HL-60 (cell line): ENCODE measurements at regions not wholly inside any gene's neighbourhood (a gene's known extent, or its start where the extent isn't known, plus 50 kb on each side); places are given as distances from the start of the nearest gene placed in this dataset.
A peak's percentile ranks its signal among the peaks of the same experiment; 100 is the strongest.

Source experiments
- DNase-seq, 2 experiments: peaks; one replicate each; pipeline ENCODE4 v3.0.0-alpha.2; 2010 to 2020; ENCODE audit warnings: low read depth in 1 of 2, low spot score in 1 of 2
- H3K27ac ChIP-seq: fragments of 250-450 bp; sonication (Bioruptor Pico); replicated peaks from 2 replicates; pipeline ENCODE4 v1.5.1; 2020; ENCODE audit warnings: mild to moderate bottlenecking, moderate library complexity
- H3K27me3 ChIP-seq: fragments of 250-450 bp; sonication (Bioruptor Pico); 2 replicates; pipeline ENCODE4 v1.5.1; 2021; ENCODE audit warnings: mild to moderate bottlenecking, moderate library complexity; ENCODE audit not compliant: insufficient read depth, poor library complexity, severe bottlenecking
- H3K4me3 ChIP-seq: replicated peaks from 2 replicates; pipeline ENCODE4 v1.5.1; 2011; ENCODE audit warnings: mild to moderate bottlenecking, control low read depth, low read length; ENCODE audit not compliant: insufficient read depth
- GABPA ChIP-seq: IDR thresholded peaks from 2 replicates; pipeline ENCODE4 v1.6.1; 2012; ENCODE audit warnings: low read depth
- POLR2AphosphoS5 ChIP-seq: IDR thresholded peaks from 2 replicates; pipeline ENCODE4 v1.6.1; 2012; ENCODE audit warnings: low read depth
- REST ChIP-seq: IDR thresholded peaks from 2 replicates; pipeline ENCODE4 v1.6.1; 2012; ENCODE audit warnings: low read depth; ENCODE audit not compliant: insufficient replicate concordance
- SPI1 ChIP-seq: IDR thresholded peaks from 2 replicates; pipeline ENCODE4 v1.6.1; 2012; ENCODE audit warnings: low read depth, mild to moderate bottlenecking, borderline replicate concordance
- TF ChIP-seq, protein P1 (sequence below): IDR thresholded peaks from one replicate; pipeline ENCODE4 v1.5.1; 2011; ENCODE audit warnings: low read length, control low read depth, inconsistent platforms; ENCODE audit not compliant: insufficient read depth

DNA sequence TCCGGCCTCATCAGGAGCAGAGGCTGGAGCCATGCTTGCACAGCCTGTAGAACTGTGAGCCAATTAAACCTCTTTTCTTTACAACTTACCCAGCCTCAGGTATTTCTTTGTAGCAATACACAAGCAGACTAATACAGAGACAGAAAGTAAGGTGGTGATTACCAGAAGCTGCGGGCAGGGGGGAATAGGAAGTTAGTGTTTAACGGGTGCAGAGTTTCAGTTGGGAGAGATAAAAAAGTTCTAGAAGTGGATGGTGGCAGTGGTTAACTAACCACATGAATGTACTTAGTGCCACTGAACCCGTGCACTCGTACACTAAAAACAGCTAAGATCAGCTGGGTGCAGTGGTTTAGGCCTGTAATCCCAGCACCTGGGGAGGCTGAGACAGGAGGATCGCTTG lies 80.4 kb upstream of the TARDBP start:
- DNase-seq: peak in 1 of 2 experiments; percentile 40
- Histone ChIP-seq H3K4me3 (no peak overlapping the region), H3K27me3 (no peaks in the 10 kb centered on the region), H3K27ac (no peak overlapping the region)
- TF ChIP-seq SPI1 (no peak), REST (no peak), GABPA (no peak), POLR2AphosphoS5 (no peak)
- TF ChIP-seq, protein P1, sequence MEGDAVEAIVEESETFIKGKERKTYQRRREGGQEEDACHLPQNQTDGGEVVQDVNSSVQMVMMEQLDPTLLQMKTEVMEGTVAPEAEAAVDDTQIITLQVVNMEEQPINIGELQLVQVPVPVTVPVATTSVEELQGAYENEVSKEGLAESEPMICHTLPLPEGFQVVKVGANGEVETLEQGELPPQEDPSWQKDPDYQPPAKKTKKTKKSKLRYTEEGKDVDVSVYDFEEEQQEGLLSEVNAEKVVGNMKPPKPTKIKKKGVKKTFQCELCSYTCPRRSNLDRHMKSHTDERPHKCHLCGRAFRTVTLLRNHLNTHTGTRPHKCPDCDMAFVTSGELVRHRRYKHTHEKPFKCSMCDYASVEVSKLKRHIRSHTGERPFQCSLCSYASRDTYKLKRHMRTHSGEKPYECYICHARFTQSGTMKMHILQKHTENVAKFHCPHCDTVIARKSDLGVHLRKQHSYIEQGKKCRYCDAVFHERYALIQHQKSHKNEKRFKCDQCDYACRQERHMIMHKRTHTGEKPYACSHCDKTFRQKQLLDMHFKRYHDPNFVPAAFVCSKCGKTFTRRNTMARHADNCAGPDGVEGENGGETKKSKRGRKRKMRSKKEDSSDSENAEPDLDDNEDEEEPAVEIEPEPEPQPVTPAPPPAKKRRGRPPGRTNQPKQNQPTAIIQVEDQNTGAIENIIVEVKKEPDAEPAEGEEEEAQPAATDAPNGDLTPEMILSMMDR: no peak

- TF ChIP-seq GABPA (no peak), REST (no peak), SPI1 (no peak), POLR2AphosphoS5 (no peak)
- TF ChIP-seq, protein P1: no peak
These were observed 78.2 kb upstream of the TARDBP start for GRCh38 chr1:10934150-10934818.

DNA sequence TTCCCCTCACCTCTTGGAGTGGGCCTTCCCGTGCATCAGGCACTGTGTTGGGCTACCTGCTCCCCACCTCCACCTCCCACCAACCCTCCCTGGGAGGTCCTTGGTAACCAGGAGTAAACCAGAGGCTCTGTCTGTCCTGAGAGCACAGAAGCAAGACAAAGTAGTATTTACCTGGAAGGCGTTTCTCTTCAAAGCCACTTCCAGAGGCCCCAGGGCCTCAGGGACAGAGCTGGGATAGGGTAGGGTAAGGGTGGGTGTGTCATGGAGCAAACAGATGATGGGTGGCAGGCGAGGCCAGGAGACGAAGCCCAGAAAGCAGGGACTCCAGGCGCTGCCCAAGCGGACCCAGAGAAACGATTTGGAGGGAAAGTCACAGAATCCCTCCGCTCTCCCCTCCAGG lies 77.2 kb upstream of the TARDBP start:
- Histone ChIP-seq H3K27ac (no peak overlapping the region), H3K27me3 (no peaks in the 10 kb centered on the region), H3K4me3 (no peak overlapping the region)
- no peak for DNase-seq
- TF ChIP-seq, protein P1: no peak
- TF ChIP-seq SPI1: no peak
- no peak for TF ChIP-seq REST
- no peak for TF ChIP-seq GABPA
- TF ChIP-seq POLR2AphosphoS5: no peak

More at GRCh38 chr1:10934150-10934818, 78.2 kb upstream of the TARDBP start:
- H3K27ac ChIP-seq: no peak overlapping the region
- H3K4me3 ChIP-seq: no peak overlapping the region
- DNase-seq: no peak
- H3K27me3 ChIP-seq: no peaks in the 10 kb centered on the region
